ENCODE measurements at regions not wholly inside any gene's neighbourhood (a gene's known extent, or its start where the extent isn't known, plus 50 kb on each side); places are given as distances from the start of the nearest gene placed in this dataset.

- TF ChIP-seq EZH2 (IDR thresholded peaks at IDR 0.05; ENCODE audit: borderline replicate concordance, low read length): no peak
- no peak for TF ChIP-seq CTCF (IDR thresholded peaks at IDR 0.05; ENCODE audit: low read length)
Observed at GRCh38 chr2:234161932-234162331, 111.4 kb downstream of the SPP2 start.
